CD4-positive, alpha-beta T cell treated with Interferon alpha-2 for 1 hour (primary cell): ENCODE measurements at regions not wholly inside any gene's neighbourhood (a gene's known extent, or its start where the extent isn't known, plus 50 kb on each side); places are given as distances from the start of the nearest gene placed in this dataset.

Source experiments
- DNase-seq, 2 donors: peaks; one replicate each; pipeline ENCODE4 v3.0.0-alpha.2; 2020 to 2022

- DNase-seq, result no peak
These were observed 177.3 kb upstream of the GOLIM4 start for GRCh38 chr3:168273036-168273435.

GRCh38 chr3:168272343-168272985 lies 176.7 kb upstream of the GOLIM4 start:
- no peak for DNase-seq

GRCh38 chr3:168271932-168272331 lies 176.2 kb upstream of the GOLIM4 start:
- no peak for DNase-seq

GRCh38 chr3:168269001-168269400 lies 173.3 kb upstream of the GOLIM4 start:
- DNase-seq, result no peak

GRCh38 chr3:168267179-168267578 lies 171.5 kb upstream of the GOLIM4 start:
- DNase-seq, result no peak

- no peak for DNase-seq
These were observed 170.6 kb upstream of the GOLIM4 start for GRCh38 chr3:168266335-168266734.

GRCh38 chr3:168262887-168263286 lies 167.2 kb upstream of the GOLIM4 start:
- DNase-seq, result no peak

GRCh38 chr3:168260859-168261258 lies 165.1 kb upstream of the GOLIM4 start:
- DNase-seq, result no peak

- no peak for DNase-seq
These were observed 155.6 kb upstream of the GOLIM4 start for GRCh38 chr3:168251371-168251770.

GRCh38 chr3:168250415-168250861 lies 154.7 kb upstream of the GOLIM4 start:
- DNase-seq, result no peak

GRCh38 chr3:168249550-168250414 lies 154.1 kb upstream of the GOLIM4 start:
- peak in 1 of 2 donors; percentile 1 for DNase-seq

GRCh38 chr3:168249205-168249549 lies 153.5 kb upstream of the GOLIM4 start:
- DNase-seq, result no peak

GRCh38 chr3:168248383-168249204 lies 152.9 kb upstream of the GOLIM4 start:
- no peak for DNase-seq

- no peak for DNase-seq
These were observed 145.4 kb upstream of the GOLIM4 start for GRCh38 chr3:168241156-168241555.

- no peak for DNase-seq
These were observed 143.6 kb upstream of the GOLIM4 start for GRCh38 chr3:168239287-168239686.

GRCh38 chr3:168233001-168233400 lies 137.3 kb upstream of the GOLIM4 start:
- DNase-seq, result no peak

- no peak for DNase-seq
These were observed 127.4 kb upstream of the GOLIM4 start for GRCh38 chr3:168223085-168223484.

GRCh38 chr3:168220556-168220955 lies 124.8 kb upstream of the GOLIM4 start:
- no peak for DNase-seq

GRCh38 chr3:168219530-168219929 lies 123.8 kb upstream of the GOLIM4 start:
- no peak for DNase-seq

- DNase-seq, result no peak
These were observed 122.9 kb upstream of the GOLIM4 start for GRCh38 chr3:168218600-168218999.

GRCh38 chr3:168216851-168217250 lies 121.1 kb upstream of the GOLIM4 start:
- DNase-seq, result no peak

GRCh38 chr3:168213920-168214319 lies 118.2 kb upstream of the GOLIM4 start:
- DNase-seq, result peak in 1 of 2 donors; percentile 27

- no peak for DNase-seq
These were observed 117.1 kb upstream of the GOLIM4 start for GRCh38 chr3:168212664-168213285.
